ENCODE measurements at regions not wholly inside any gene's neighbourhood (a gene's known extent, or its start where the extent isn't known, plus 50 kb on each side); places are given as distances from the start of the nearest gene placed in this dataset.

- H3K36me3 Mint-ChIP-seq (ENCODE audit: insufficient read depth, unreplicated experiment) = no peaks in the 10 kb centered on the region
- no peak for DNase-seq
- CTCF ChIA-PET = no interaction called here
- intact Hi-C loops (cut with micrococcal nuclease; ENCODE audit: unreplicated experiment) = no loop called here
- no peak for TF ChIP-seq CTCF (IDR thresholded peaks at IDR 0.05; ENCODE audit: unreplicated experiment)
- H3K4me1 Mint-ChIP-seq (ENCODE audit: low read depth, unreplicated experiment) = no peaks in the 10 kb centered on the region
- no peaks in the 10 kb centered on the region for H3K27me3 Mint-ChIP-seq (ENCODE audit: unreplicated experiment)
- H3K9me3 Mint-ChIP-seq (ENCODE audit: low read depth, unreplicated experiment) = no peaks in the 10 kb centered on the region
- H3K4me3 Mint-ChIP-seq (ENCODE audit: low read depth, unreplicated experiment) = no peak overlapping the region
- H3K27ac Mint-ChIP-seq (ENCODE audit: unreplicated experiment) = no peak overlapping the region
- no TSS peak for BruUV-seq (replicated peaks)
These were observed 77.1 kb upstream of the RAB18 start for GRCh38 chr10:27426948-27427467.

- DNase-seq = no peak
- CTCF ChIA-PET = no interaction called here
- H3K4me3 Mint-ChIP-seq (ENCODE audit: low read depth, unreplicated experiment) = no peak overlapping the region
- intact Hi-C loops (cut with micrococcal nuclease; ENCODE audit: unreplicated experiment) = no loop called here
- peaks cover 2% of the 10 kb centered on the region for H3K9me3 Mint-ChIP-seq (ENCODE audit: low read depth, unreplicated experiment)
- peaks cover under 1% of the 10 kb centered on the region for H3K27me3 Mint-ChIP-seq (ENCODE audit: unreplicated experiment)
- H3K36me3 Mint-ChIP-seq (ENCODE audit: insufficient read depth, unreplicated experiment) = no peaks in the 10 kb centered on the region
- no peak overlapping the region for H3K27ac Mint-ChIP-seq (ENCODE audit: unreplicated experiment)
- no TSS peak for BruUV-seq (replicated peaks)
- TF ChIP-seq CTCF (IDR thresholded peaks at IDR 0.05; ENCODE audit: unreplicated experiment) = no peak
- H3K4me1 Mint-ChIP-seq (ENCODE audit: low read depth, unreplicated experiment) = no peaks in the 10 kb centered on the region
These were observed 90.2 kb upstream of the RAB18 start for GRCh38 chr10:27413831-27414348.

GRCh38 chr10:27413387-27413786 lies 90.7 kb upstream of the RAB18 start:
- Mint-ChIP-seq H3K36me3 (ENCODE audit: insufficient read depth, unreplicated experiment) (no peaks in the 10 kb centered on the region), H3K9me3 (ENCODE audit: low read depth, unreplicated experiment) (peaks cover 2% of the 10 kb centered on the region), H3K27me3 (ENCODE audit: unreplicated experiment) (no peaks in the 10 kb centered on the region), H3K4me1 (ENCODE audit: low read depth, unreplicated experiment) (no peaks in the 10 kb centered on the region), H3K27ac (ENCODE audit: unreplicated experiment) (no peak overlapping the region), H3K4me3 (ENCODE audit: low read depth, unreplicated experiment) (no peak overlapping the region)
- DNase-seq = no peak
- no TSS peak for BruUV-seq (replicated peaks)
- intact Hi-C loops (cut with micrococcal nuclease; ENCODE audit: unreplicated experiment) = no loop called here
- no peak for TF ChIP-seq CTCF (IDR thresholded peaks at IDR 0.05; ENCODE audit: unreplicated experiment)
- CTCF ChIA-PET = no interaction called here

- Mint-ChIP-seq H3K9me3 (ENCODE audit: low read depth, unreplicated experiment) (no peaks in the 10 kb centered on the region), H3K27ac (ENCODE audit: unreplicated experiment) (no peak overlapping the region), H3K4me1 (ENCODE audit: low read depth, unreplicated experiment) (no peaks in the 10 kb centered on the region), H3K27me3 (ENCODE audit: unreplicated experiment) (peaks cover 8% of the 10 kb centered on the region), H3K4me3 (ENCODE audit: low read depth, unreplicated experiment) (no peak overlapping the region), H3K36me3 (ENCODE audit: insufficient read depth, unreplicated experiment) (no peaks in the 10 kb centered on the region)
- intact Hi-C loops (cut with micrococcal nuclease; ENCODE audit: unreplicated experiment) = no loop called here
- TF ChIP-seq CTCF (IDR thresholded peaks at IDR 0.05; ENCODE audit: unreplicated experiment) = no peak
- DNase-seq = no peak
- no TSS peak for BruUV-seq (replicated peaks)
- CTCF ChIA-PET = no interaction called here
These were observed 94.0 kb upstream of the RAB18 start for GRCh38 chr10:27410153-27410552.
